HG03378 (cell line): ENCODE measurements at regions not wholly inside any gene's neighbourhood (a gene's known extent, or its start where the extent isn't known, plus 50 kb on each side); places are given as distances from the start of the nearest gene placed in this dataset.
"Not testable (repeated sequence)": the region's sequence is repeated elsewhere in the genome, so short reads cannot be mapped to it uniquely, and the experiment has no call there.

Experiments used
- ATAC-seq: cut with Tn5 transposase; IDR thresholded peaks from one replicate; pipeline ENCODE4 v1.9.1; 2021; ENCODE audit warnings: mild to moderate bottlenecking, moderate library complexity; ENCODE audit not compliant: unreplicated experiment

GRCh38 chr3:190193210-190193609, 72.5 kb upstream of the P3H2 start:
- no peak for ATAC-seq

GRCh38 chr3:190192739-190193138, 72.0 kb upstream of the P3H2 start:
- ATAC-seq: no peak

GRCh38 chr3:190192087-190192486, 71.4 kb upstream of the P3H2 start:
- no peak for ATAC-seq

- ATAC-seq: no peak
These were observed 67.5 kb upstream of the P3H2 start for GRCh38 chr3:190188197-190188596.

GRCh38 chr3:190183121-190183520, 62.4 kb upstream of the P3H2 start:
- ATAC-seq: no peak

- no peak for ATAC-seq
These were observed 61.8 kb upstream of the P3H2 start for GRCh38 chr3:190182418-190183043.

GRCh38 chr3:190180268-190180667, 59.6 kb upstream of the P3H2 start:
- no peak for ATAC-seq

GRCh38 chr3:190178779-190179178, 58.1 kb upstream of the P3H2 start:
- no peak for ATAC-seq

GRCh38 chr3:190176933-190177525, 56.3 kb upstream of the P3H2 start:
- not testable (repeated sequence) for ATAC-seq

- ATAC-seq: not testable (repeated sequence)
These were observed 55.4 kb upstream of the P3H2 start for GRCh38 chr3:190176106-190176505.

GRCh38 chr3:190175490-190175889, 54.8 kb upstream of the P3H2 start:
- ATAC-seq: no peak

- no peak for ATAC-seq
These were observed 53.8 kb upstream of the P3H2 start for GRCh38 chr3:190174471-190174870.

- ATAC-seq: no peak
These were observed 52.7 kb upstream of the P3H2 start for GRCh38 chr3:190173426-190173825.

- no peak for ATAC-seq
These were observed 52.1 kb upstream of the P3H2 start for GRCh38 chr3:190172751-190173150.
